AG08395 (cell line): ENCODE measurements at regions not wholly inside any gene's neighbourhood (a gene's known extent, or its start where the extent isn't known, plus 50 kb on each side); places are given as distances from the start of the nearest gene placed in this dataset.
A peak's percentile ranks its signal among the peaks of the same experiment; 100 is the strongest.

Source experiments
- DNase-seq: peaks from one replicate; pipeline ENCODE4 v3.0.0; 2012; ENCODE audit warnings: mixed read lengths, low spot score

- DNase-seq, result no peak
Measured at GRCh38 chr2:156845806-156846558, 409.8 kb downstream of the GPD2 start.

- no peak for DNase-seq
Measured at GRCh38 chr2:156852210-156852609, 405.3 kb upstream of the GALNT5 start.

GRCh38 chr2:156852681-156853080 is 404.8 kb upstream of the GALNT5 start:
- DNase-seq, result no peak

DNA sequence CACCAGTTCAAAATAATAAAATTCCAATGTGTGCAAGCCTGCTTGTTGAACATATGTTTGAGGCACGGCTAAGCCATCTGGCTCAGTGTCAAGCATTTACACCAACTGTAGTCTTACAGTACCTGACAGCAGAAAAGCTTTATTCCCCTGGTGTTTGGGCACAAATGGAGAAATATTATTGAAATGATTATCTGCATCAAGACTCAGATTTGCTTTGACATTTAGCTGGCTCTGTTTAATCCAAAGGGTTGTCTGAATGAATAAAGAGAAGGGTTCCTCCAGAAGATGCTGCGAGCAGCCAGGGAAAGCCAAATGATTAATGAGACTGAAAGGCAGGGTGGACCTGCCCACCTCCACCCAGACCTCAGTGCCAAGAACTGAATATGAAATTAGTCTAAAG is 393.2 kb upstream of the GALNT5 start:
- no peak for DNase-seq

- DNase-seq, result no peak
Measured at GRCh38 chr2:156864753-156865152, 392.8 kb upstream of the GALNT5 start.

DNA sequence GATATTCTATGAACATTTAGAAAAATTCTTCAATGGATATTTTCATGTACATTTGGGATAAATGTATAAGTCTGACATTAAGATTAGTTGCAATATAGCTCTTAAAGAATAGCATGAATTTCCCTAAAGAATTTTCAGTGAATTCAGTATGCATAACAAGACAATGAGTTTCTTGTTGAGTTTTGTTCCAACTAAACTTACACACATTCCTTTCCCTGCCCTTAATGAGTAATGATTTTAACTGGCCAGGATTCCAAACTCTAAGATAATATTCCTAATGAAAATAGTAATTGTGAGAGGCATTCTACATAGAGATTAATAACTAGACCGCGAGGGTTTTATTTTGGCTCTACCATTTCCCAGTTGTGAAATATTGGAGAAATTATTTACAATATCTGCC is 390.3 kb upstream of the GALNT5 start:
- DNase-seq, result no peak

DNA sequence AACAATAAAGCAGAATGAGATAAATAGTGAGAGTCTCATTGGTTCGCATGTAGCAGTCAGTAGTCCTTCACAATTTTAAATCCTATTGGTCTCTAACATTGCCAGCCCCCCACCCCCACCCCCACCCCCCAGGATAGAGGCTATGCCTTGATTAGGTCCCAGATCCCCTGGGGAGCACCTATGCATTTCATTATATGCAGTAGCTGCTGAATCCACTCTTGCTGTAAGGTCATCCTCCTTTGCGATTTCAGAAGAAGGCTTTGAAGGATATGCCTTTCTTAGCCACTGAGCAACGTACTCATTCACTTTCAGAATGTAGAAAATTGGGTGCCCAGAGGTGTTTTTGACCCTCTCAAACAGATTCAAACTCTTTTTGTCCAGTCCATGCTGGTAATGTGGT is 382.8 kb upstream of the GALNT5 start:
- no peak for DNase-seq

GRCh38 chr2:156883804-156884203 is 373.7 kb upstream of the GALNT5 start:
- no peak for DNase-seq

- no peak for DNase-seq
Measured at GRCh38 chr2:156884216-156884615, 373.3 kb upstream of the GALNT5 start.

GRCh38 chr2:156890529-156891148 is 366.9 kb upstream of the GALNT5 start:
- DNase-seq, result no peak

GRCh38 chr2:156891609-156892008 is 365.9 kb upstream of the GALNT5 start:
- DNase-seq, result no peak

DNA sequence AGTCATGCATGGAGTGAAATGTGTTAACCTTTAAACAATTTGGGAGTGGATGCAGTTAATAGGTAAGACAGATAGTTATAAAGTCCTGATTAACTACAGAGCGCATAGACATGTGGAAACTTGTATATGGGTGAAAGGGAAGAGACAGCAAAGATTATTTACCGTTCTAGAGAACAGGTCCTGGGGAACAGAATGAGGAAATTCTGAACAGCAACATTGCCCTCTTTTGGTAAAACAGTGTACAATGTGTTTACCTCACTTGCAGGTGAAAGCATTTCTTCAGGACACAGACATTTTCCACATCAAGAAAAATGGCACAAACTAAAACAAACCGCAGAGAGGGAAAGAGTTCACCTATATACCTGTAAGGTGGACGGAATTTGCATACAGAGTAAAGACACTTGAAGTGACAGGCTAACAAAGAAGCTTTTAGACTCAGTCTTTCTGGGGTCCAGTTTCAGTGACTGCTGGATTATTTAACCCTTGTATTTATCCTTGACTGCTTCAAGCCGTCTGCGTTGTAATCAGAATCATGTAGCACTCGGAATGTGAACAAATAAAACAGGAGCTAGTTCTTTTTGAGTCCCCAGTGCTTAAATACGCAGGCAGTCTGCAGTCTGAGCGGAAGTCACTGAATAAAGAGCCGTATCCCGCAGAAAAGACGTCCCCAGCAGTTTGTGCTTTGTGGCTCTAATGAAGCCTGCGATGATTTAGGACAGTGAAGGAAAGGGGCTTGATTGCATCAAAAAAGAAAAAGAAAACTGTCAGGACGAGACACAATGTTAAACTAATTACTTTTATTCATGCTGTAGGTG is 364.8 kb upstream of the GALNT5 start:
- peak; percentile 4 for DNase-seq

GRCh38 chr2:156896294-156896693 is 361.2 kb upstream of the GALNT5 start:
- DNase-seq, result peak; percentile 3

DNA sequence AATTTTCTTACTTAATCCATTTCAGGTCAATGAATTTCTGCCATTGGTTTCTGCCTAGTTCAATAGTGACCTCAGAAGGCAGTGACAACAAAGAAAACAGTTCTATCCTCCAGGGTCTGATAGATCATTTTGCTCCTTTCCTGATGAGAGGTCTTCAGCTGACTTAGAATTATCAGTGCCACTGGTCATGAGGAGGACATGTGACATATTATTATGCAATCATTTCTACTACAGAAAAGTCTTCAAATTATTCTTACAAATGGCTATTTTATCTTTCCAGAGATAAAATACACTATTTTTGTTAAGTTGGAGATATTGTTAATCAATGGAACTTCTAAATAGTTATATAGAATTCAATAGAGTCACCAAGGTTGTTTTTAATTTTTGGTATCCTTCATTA is 360.0 kb upstream of the GALNT5 start:
- no peak for DNase-seq

- peak; percentile 44 for DNase-seq
Measured at GRCh38 chr2:156901373-156902031, 356.0 kb upstream of the GALNT5 start.

- DNase-seq, result no peak
Measured at GRCh38 chr2:156903335-156903734, 354.2 kb upstream of the GALNT5 start.

GRCh38 chr2:156907806-156908205 is 349.7 kb upstream of the GALNT5 start:
- no peak for DNase-seq

DNA sequence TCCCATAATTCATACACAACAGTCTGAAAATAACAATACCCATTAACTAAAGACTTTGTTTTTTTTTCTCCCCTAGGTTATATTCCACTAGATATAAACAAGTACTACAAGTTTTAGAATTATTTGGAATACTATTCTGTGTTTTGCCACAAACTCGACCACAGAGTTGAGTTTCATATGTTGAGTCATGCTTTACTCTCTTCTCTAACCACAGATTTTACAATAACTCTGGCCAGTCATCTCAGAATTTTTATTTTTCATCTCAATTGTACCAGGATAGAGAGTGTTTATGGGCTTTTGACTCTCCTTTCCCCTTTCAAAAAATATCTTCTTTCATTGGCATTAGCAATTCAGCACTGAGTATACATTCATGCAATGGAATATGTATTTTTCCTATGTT is 348.7 kb upstream of the GALNT5 start:
- DNase-seq, result peak; percentile 55

DNA sequence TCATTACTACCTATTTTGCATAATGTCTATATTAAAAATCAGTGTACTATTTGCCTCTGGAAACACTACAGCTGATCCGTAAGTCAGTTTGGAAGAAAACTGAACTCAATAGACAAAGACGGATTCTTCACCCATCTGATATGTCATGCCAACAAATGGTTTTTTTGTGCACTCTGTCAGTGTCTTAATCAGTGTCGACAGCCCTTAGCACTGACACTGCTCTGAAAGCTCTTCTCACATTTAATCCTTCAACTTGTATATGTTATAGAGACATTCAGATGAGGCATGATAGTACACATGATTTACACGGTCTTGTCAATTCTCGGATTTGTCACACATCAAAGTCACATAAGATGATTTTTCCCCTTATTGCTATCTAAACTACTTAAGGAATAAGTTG is 347.5 kb upstream of the GALNT5 start:
- DNase-seq, result no peak

DNA sequence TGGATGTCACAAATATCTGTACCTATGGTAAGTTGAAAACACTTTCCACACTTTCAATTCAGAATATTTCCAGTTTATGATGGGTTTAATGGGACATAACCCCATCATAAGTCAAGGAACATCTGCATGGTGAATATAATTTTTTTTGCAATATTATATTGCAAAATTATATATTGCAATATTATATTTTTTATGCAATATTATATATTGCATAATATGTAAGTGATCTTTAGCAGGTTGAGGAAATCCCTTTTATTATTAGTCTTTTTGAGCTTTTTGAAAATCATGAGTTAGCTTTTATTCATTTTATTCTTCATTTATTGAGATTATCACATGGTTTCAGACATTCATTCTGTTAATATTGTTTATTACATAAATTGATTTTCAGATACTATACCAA is 342.2 kb upstream of the GALNT5 start:
- DNase-seq, result no peak

DNA sequence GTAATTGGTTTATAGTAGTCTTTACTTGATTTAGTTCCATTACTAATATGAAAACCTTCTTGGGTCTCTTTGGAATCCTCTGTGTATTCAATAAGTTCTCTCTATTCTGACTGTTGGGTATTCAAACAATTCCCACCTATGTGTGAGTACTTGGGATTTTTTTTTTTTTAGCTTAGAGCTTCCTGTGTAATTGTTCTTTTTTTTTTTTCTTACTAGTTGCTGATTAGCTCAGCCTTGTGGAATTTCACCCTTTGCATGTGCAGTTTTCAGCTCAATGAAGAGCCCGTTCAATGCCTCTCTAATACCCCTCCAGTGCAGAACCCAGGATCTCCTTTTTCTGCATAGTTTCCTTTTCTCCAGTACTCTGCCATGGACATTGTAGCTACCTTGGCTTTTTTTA is 339.1 kb upstream of the GALNT5 start:
- DNase-seq, result no peak

- DNase-seq, result no peak
Measured at GRCh38 chr2:156930423-156930822, 327.1 kb upstream of the GALNT5 start.
